ENCODE measurements at regions not wholly inside any gene's neighbourhood (a gene's known extent, or its start where the extent isn't known, plus 50 kb on each side); places are given as distances from the start of the nearest gene placed in this dataset.

- TF ChIP-seq, protein P1, sequence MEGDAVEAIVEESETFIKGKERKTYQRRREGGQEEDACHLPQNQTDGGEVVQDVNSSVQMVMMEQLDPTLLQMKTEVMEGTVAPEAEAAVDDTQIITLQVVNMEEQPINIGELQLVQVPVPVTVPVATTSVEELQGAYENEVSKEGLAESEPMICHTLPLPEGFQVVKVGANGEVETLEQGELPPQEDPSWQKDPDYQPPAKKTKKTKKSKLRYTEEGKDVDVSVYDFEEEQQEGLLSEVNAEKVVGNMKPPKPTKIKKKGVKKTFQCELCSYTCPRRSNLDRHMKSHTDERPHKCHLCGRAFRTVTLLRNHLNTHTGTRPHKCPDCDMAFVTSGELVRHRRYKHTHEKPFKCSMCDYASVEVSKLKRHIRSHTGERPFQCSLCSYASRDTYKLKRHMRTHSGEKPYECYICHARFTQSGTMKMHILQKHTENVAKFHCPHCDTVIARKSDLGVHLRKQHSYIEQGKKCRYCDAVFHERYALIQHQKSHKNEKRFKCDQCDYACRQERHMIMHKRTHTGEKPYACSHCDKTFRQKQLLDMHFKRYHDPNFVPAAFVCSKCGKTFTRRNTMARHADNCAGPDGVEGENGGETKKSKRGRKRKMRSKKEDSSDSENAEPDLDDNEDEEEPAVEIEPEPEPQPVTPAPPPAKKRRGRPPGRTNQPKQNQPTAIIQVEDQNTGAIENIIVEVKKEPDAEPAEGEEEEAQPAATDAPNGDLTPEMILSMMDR (optimal IDR thresholded peaks at IDR 0.05 in 1 of 3, IDR thresholded peaks at IDR 0.05 in 1 of 3, conservative IDR thresholded peaks at IDR 0.05 in 1 of 3; ENCODE audit: extremely low read depth in 1 of 3, insufficient read depth in 2 of 3, low read length in 3 of 3) = no peak
- TF ChIP-seq EZH2 (IDR thresholded peaks at IDR 0.05; ENCODE audit: low read length) = no peak
These were observed 308.2 kb upstream of the LRATD1 start for GRCh38 chr2:14324308-14324707.
